ENCODE measurements at regions not wholly inside any gene's neighbourhood (a gene's known extent, or its start where the extent isn't known, plus 50 kb on each side); places are given as distances from the start of the nearest gene placed in this dataset.

GRCh38 chr6:40721271-40721952, 134.2 kb upstream of the LRFN2 start:
- TF ChIP-seq CTCF (IDR thresholded peaks at IDR 0.05 in 4 of 5, conservative IDR thresholded peaks at IDR 0.05 in 1 of 5) (no peak), POLR2A (IDR thresholded peaks at IDR 0.05) (no peak)
